Neural cell (in vitro differentiated cells): ENCODE measurements at regions not wholly inside any gene's neighbourhood (a gene's known extent, or its start where the extent isn't known, plus 50 kb on each side); places are given as distances from the start of the nearest gene placed in this dataset.

Experiments
- H2AFZ ChIP-seq: fragments of 200-600, 300-800 bp; sonication (generic), shearing (Covaris generic); 2 replicates; pipeline ENCODE4 v1.6.0; 2014; ENCODE audit warnings: low read depth, mild to moderate bottlenecking, antibody characterized with exemption, low read length, moderate library complexity
- H3F3A ChIP-seq: fragments of 200-600 bp; shearing (Covaris generic); 2 replicates; pipeline ENCODE4 v1.6.1; 2016; ENCODE audit warnings: mild to moderate bottlenecking, moderate library complexity, mixed read lengths, antibody characterized with exemption, low read length; ENCODE audit not compliant: insufficient read depth, poor library complexity, severe bottlenecking
- H3K27ac ChIP-seq: fragments of 200-600, 300-800 bp; sonication (generic), shearing (Covaris generic); 2 replicates; pipeline ENCODE4 v1.5.1; 2014; ENCODE audit warnings: mild to moderate bottlenecking, low read length, moderate library complexity
- H3K27me3 ChIP-seq: fragments of 300-800, 200-600 bp; sonication (generic), shearing (Covaris generic); 2 replicates; pipeline ENCODE4 v1.6.0; 2014; ENCODE audit warnings: mild to moderate bottlenecking, low read depth, low read length, moderate library complexity; ENCODE audit not compliant: insufficient read depth
- H3K36me3 ChIP-seq: fragments of 300-800, 200-600 bp; sonication (generic), shearing (Covaris generic); 2 replicates; pipeline ENCODE4 v1.5.1; 2014; ENCODE audit warnings: mild to moderate bottlenecking, antibody characterized with exemption, low read length, moderate library complexity; ENCODE audit not compliant: insufficient read depth
- H3K4me2 ChIP-seq: fragments of 300-800, 200-600 bp; sonication (generic), shearing (Covaris generic); 2 replicates; pipeline ENCODE4 v1.6.0; 2014; ENCODE audit warnings: mild to moderate bottlenecking, low read length
- H3K4me3 ChIP-seq: fragments of 300-800, 200-600 bp; sonication (generic), shearing (Covaris generic); 2 replicates; pipeline ENCODE4 v1.5.1; 2014; ENCODE audit warnings: mild to moderate bottlenecking, low read length, moderate library complexity
- H3K79me2 ChIP-seq: fragments of 200-600 bp; shearing (Covaris generic); replicated peaks from 2 replicates; pipeline ENCODE4 v1.6.0; 2014; ENCODE audit warnings: mild to moderate bottlenecking, low read length, moderate library complexity; ENCODE audit not compliant: insufficient read depth
- H3K9ac ChIP-seq: fragments of 300-800, 200-600 bp; sonication (generic), shearing (Covaris generic); 2 replicates; pipeline ENCODE4 v1.6.1; 2016; ENCODE audit warnings: mild to moderate bottlenecking, low read length, mixed read lengths
- H3K9me2 ChIP-seq: fragments of 200-600 bp; shearing (Covaris generic); 2 replicates; pipeline ENCODE4 v1.6.1; 2016; ENCODE audit warnings: mild to moderate bottlenecking, low read length, mixed read lengths; ENCODE audit not compliant: insufficient read depth
- H3K9me3 ChIP-seq: fragments of 200-600, 300-800 bp; sonication (generic), shearing (Covaris generic); 2 replicates; pipeline ENCODE4 v1.6.1; 2016; ENCODE audit warnings: mild to moderate bottlenecking, mixed run types, low read length, moderate library complexity, mixed read lengths
- H4K20me1 ChIP-seq: fragments of 200-600 bp; shearing (Covaris generic); 2 replicates; pipeline ENCODE4 v1.6.1; 2016; ENCODE audit warnings: mild to moderate bottlenecking, mixed run types; ENCODE audit not compliant: insufficient read depth
- EP300 ChIP-seq: fragments of 450-650 bp; conservative IDR thresholded peaks from 2 replicates; pipeline ENCODE4 v1.6.1; 2014; ENCODE audit warnings: antibody characterized with exemption, mild to moderate bottlenecking, moderate library complexity; ENCODE audit not compliant: poor library complexity, severe bottlenecking
- EZH2 ChIP-seq: fragments of 200-600, 300-800 bp; shearing (Covaris generic), sonication (generic); IDR thresholded peaks from 2 replicates; pipeline ENCODE4 v1.6.1; 2014; ENCODE audit warnings: antibody characterized with exemption, low read length, borderline replicate concordance, mild to moderate bottlenecking; ENCODE audit not compliant: insufficient read depth, poor library complexity, severe bottlenecking
- MXI1 ChIP-seq: fragments of 450-650 bp; conservative IDR thresholded peaks from 2 replicates; pipeline ENCODE4 v1.6.1; 2014; ENCODE audit warnings: antibody characterized with exemption, mild to moderate bottlenecking; ENCODE audit not compliant: poor library complexity, severe bottlenecking
- POLR2AphosphoS5 ChIP-seq: IDR thresholded peaks from 2 replicates; pipeline ENCODE4 v1.6.1; 2012
- RAD21 ChIP-seq: fragments of 450-650 bp; conservative IDR thresholded peaks from 2 replicates; pipeline ENCODE4 v1.6.1; 2014; ENCODE audit warnings: antibody characterized with exemption, mild to moderate bottlenecking, moderate library complexity
- SMC3 ChIP-seq: fragments of 450-650 bp; conservative IDR thresholded peaks from 2 replicates; pipeline ENCODE4 v1.6.1; 2014; ENCODE audit warnings: antibody characterized with exemption, mild to moderate bottlenecking, moderate library complexity; ENCODE audit not compliant: poor library complexity
- TAF1 ChIP-seq: IDR thresholded peaks from 2 replicates; pipeline ENCODE4 v1.6.1; 2012; ENCODE audit warnings: low read depth
- TF ChIP-seq, protein P1 (sequence below): IDR thresholded peaks from 2 replicates; pipeline ENCODE4 v1.6.1; 2012; ENCODE audit warnings: borderline replicate concordance
- TF ChIP-seq, protein P2 (sequence below): fragments of 450-650 bp; IDR thresholded peaks from 2 replicates; pipeline ENCODE4 v1.5.1; 2014; ENCODE audit warnings: antibody characterized with exemption, mild to moderate bottlenecking, moderate library complexity; ENCODE audit not compliant: poor library complexity, severe bottlenecking

- no peak overlapping the region for H3K4me2 ChIP-seq
- H3K36me3 ChIP-seq = no peaks in the 10 kb centered on the region
- no peaks in the 10 kb centered on the region for H3K9me3 ChIP-seq
- no peak overlapping the region for H2AFZ ChIP-seq
- no peaks in the 10 kb centered on the region for H3F3A ChIP-seq
- H3K79me2 ChIP-seq = no peaks in the 10 kb centered on the region
- no peak overlapping the region for H3K9ac ChIP-seq
- no peak overlapping the region for H3K27ac ChIP-seq
- H3K4me3 ChIP-seq = no peak overlapping the region
- TF ChIP-seq, protein P1, sequence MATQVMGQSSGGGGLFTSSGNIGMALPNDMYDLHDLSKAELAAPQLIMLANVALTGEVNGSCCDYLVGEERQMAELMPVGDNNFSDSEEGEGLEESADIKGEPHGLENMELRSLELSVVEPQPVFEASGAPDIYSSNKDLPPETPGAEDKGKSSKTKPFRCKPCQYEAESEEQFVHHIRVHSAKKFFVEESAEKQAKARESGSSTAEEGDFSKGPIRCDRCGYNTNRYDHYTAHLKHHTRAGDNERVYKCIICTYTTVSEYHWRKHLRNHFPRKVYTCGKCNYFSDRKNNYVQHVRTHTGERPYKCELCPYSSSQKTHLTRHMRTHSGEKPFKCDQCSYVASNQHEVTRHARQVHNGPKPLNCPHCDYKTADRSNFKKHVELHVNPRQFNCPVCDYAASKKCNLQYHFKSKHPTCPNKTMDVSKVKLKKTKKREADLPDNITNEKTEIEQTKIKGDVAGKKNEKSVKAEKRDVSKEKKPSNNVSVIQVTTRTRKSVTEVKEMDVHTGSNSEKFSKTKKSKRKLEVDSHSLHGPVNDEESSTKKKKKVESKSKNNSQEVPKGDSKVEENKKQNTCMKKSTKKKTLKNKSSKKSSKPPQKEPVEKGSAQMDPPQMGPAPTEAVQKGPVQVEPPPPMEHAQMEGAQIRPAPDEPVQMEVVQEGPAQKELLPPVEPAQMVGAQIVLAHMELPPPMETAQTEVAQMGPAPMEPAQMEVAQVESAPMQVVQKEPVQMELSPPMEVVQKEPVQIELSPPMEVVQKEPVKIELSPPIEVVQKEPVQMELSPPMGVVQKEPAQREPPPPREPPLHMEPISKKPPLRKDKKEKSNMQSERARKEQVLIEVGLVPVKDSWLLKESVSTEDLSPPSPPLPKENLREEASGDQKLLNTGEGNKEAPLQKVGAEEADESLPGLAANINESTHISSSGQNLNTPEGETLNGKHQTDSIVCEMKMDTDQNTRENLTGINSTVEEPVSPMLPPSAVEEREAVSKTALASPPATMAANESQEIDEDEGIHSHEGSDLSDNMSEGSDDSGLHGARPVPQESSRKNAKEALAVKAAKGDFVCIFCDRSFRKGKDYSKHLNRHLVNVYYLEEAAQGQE = no peak
- no peak for TF ChIP-seq SMC3
- TF ChIP-seq EP300 = no peak
- no peak for TF ChIP-seq MXI1
- no peak for TF ChIP-seq EZH2
- TF ChIP-seq, protein P2, sequence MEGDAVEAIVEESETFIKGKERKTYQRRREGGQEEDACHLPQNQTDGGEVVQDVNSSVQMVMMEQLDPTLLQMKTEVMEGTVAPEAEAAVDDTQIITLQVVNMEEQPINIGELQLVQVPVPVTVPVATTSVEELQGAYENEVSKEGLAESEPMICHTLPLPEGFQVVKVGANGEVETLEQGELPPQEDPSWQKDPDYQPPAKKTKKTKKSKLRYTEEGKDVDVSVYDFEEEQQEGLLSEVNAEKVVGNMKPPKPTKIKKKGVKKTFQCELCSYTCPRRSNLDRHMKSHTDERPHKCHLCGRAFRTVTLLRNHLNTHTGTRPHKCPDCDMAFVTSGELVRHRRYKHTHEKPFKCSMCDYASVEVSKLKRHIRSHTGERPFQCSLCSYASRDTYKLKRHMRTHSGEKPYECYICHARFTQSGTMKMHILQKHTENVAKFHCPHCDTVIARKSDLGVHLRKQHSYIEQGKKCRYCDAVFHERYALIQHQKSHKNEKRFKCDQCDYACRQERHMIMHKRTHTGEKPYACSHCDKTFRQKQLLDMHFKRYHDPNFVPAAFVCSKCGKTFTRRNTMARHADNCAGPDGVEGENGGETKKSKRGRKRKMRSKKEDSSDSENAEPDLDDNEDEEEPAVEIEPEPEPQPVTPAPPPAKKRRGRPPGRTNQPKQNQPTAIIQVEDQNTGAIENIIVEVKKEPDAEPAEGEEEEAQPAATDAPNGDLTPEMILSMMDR = no peak
- no peak for TF ChIP-seq RAD21
- TF ChIP-seq TAF1 = no peak
- no peak for TF ChIP-seq POLR2AphosphoS5
- no peaks in the 10 kb centered on the region for H3K9me2 ChIP-seq
- H4K20me1 ChIP-seq = no peaks in the 10 kb centered on the region
- H3K27me3 ChIP-seq = no peaks in the 10 kb centered on the region
Measured at GRCh38 chr10:35889971-35890675, 248.0 kb upstream of the FZD8 start.

GRCh38 chr10:35889226-35889625 is 247.1 kb upstream of the FZD8 start:
- no peak overlapping the region for H2AFZ ChIP-seq
- H3K79me2 ChIP-seq = no peaks in the 10 kb centered on the region
- H3K9me3 ChIP-seq = no peaks in the 10 kb centered on the region
- no peaks in the 10 kb centered on the region for H3F3A ChIP-seq
- H3K27ac ChIP-seq = no peak overlapping the region
- no peaks in the 10 kb centered on the region for H3K27me3 ChIP-seq
- no peak overlapping the region for H3K9ac ChIP-seq
- H3K4me2 ChIP-seq = no peak overlapping the region
- H3K36me3 ChIP-seq = no peaks in the 10 kb centered on the region
- H4K20me1 ChIP-seq = no peaks in the 10 kb centered on the region
- H3K4me3 ChIP-seq = no peak overlapping the region
- H3K9me2 ChIP-seq = no peaks in the 10 kb centered on the region
- TF ChIP-seq MXI1 (no peak), TAF1 (no peak), EZH2 (no peak), POLR2AphosphoS5 (no peak), RAD21 (no peak)
- TF ChIP-seq, protein P2 = no peak
